GM21529 (cell line): ENCODE measurements at regions not wholly inside any gene's neighbourhood (a gene's known extent, or its start where the extent isn't known, plus 50 kb on each side); places are given as distances from the start of the nearest gene placed in this dataset.

ENCODE experiments used
- ATAC-seq: cut with Tn5 transposase; IDR thresholded peaks from one replicate; pipeline ENCODE4 v1.9.1; 2021; ENCODE audit not compliant: unreplicated experiment

DNA sequence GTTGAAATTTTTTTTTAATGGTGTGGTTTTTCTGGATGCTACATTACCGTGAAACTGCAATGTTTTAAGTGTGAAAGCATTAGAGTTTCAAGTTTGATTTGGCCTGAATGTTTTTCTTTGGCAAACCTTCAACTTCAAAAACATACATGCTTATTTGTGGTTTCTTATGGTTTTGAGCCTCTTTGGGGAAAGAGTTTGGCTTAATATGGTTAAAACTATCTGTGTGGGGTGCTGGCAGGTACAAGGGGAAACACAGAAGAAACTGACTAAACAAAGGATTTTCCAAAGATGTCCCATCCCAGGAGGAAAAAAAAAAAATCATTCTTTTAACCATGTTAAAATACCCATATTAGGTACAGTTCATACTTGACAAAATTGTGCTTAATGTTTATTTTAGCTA is 121.1 kb downstream of the HGF start:
- ATAC-seq: no peak

DNA sequence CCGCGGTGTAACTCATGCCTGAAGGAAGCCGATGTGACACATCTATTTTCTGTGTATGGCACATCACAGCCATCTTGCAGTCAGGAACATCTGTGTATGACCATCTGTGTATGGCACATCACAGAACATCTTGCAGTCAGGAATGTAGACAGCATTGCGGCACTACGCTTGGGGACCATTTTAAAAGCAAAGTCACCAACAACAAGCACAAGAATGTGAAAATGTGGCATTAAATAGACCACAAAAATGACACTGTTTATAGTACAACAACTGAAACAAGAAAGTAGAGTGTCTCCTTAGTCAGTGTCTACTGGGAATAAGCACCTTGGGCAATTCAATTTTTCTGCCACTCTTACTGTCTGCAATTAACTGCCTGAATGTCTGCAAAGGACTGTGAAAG is 124.4 kb downstream of the HGF start:
- ATAC-seq: no peak

GRCh38 chr7:81641873-81642272 is 128.0 kb downstream of the HGF start:
- ATAC-seq: no peak

DNA sequence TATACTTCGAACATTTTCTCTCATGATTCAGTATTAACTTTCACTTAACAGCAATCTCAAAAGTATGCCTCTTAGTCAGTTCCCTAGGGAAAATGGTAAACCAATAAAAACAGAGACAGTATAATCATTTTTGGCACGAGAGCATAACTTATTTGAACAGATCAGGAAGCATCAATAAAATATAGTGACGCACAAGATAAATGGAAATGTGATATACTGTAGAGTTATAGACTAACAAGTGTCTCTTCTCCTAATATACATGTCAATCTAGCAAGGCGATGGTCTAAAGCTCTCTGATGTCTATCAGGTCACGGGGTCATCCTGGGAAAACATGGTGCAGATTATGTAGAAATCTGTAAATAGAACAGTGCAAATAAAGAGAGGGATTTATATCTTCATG is 131.6 kb downstream of the HGF start:
- no peak for ATAC-seq

- no peak for ATAC-seq
These were observed 132.3 kb downstream of the HGF start for GRCh38 chr7:81637534-81637933.

- ATAC-seq: no peak
These were observed 137.4 kb downstream of the HGF start for GRCh38 chr7:81632418-81632817.

GRCh38 chr7:81630600-81630999 is 139.2 kb downstream of the HGF start:
- no peak for ATAC-seq

DNA sequence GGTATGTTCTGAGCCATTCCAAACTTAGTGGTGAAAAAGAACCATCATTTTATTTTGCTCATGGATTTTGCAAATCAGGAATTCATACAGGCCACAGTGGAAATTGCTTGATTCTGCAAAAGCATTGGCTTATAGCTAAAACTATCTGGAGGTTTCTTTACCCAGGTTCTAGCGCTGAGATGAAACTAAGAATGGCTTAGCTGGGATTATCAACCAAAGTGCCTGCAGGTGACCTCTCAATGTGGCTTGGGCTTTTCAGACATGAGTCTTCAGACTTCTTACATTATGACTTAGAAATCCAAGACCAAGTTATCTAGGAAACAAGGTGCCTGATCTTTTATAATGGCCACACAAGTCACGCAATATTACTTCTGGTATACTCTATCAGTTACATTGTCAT is 140.1 kb downstream of the HGF start:
- ATAC-seq: no peak

- no peak for ATAC-seq
These were observed 140.9 kb downstream of the HGF start for GRCh38 chr7:81628951-81629350.

DNA sequence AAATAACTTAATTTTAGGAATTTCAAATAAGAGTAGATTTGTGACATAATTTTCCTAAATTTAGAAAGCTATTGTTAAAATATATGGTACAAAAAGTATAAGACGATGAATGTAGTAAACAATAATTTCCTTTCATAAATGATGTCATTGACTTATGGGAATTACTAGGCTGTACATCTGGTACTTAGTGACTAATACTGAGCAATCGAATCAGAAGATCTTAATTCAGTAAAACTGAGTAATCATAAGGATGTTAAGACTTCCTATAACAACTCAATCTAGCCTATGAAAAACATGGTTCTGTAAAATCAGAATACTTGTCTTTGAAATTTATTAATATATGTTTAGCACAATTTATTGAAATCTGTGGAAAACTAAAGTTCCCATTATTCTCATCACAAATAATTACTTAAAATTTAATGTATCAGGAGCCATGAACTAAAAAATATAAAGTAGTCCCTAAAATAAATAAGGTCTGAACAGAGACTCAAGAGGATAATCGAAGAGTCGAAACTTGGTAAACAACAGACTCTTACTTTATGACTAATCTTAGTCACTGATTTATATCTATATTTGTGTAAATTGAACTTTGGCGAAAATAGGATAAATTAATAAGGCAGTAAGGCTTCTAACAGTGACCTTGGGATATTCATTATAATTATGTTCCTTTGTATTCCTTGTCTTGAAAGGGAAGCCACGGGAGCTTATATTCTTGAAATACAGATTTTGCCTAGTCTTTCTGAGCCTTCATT is 142.1 kb downstream of the HGF start:
- ATAC-seq: no peak

GRCh38 chr7:81626008-81626407 is 143.8 kb downstream of the HGF start:
- no peak for ATAC-seq

DNA sequence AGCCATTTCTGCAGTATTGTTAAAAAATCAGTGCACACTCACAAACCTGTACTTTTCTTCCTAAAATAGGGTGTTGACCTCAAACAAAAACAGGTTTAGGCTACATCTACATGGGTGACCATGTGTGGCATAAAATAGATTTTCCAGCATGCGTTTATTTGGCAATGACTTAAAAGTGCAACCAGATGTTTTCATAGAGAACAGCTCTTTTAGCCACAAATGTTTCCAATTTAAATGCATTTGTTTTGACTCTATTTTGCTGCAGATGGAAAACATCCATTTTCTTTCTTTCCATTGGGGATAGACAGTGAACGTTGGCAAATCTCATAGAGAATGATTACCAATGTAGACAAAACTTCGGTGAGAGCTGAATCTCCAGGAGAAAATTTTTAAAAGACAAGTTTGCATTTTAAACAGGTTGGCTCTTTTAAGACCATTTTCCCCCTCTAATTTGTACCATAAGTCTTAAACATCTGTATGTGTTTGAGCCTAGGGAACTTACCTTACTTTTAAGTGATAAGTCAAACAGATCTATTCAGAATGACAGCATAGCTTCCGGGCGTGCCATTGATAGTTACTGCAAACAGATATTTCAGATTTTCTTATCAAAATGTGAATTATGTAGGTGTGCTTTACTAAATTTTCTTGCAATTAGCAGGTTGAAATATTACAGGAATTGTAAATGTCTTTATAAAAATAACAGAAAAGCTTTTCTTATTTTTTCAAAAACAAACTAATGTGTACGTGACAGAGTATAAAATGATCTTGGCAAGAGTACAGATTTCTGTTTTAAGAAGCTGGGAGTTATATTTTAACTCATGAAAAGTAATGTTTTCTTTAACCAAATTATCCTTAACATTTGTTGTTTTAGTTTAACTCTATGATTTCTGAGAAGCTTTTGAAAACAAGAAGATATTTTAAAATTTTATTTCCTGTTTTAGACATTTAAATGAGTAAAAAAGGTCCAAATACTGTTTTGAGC is 144.9 kb downstream of the HGF start:
- no peak for ATAC-seq

GRCh38 chr7:81624021-81624592 is 145.7 kb downstream of the HGF start:
- no peak for ATAC-seq

GRCh38 chr7:81623251-81623855 is 146.5 kb downstream of the HGF start:
- no peak for ATAC-seq

GRCh38 chr7:81621893-81622292 is 148.0 kb downstream of the HGF start:
- no peak for ATAC-seq

DNA sequence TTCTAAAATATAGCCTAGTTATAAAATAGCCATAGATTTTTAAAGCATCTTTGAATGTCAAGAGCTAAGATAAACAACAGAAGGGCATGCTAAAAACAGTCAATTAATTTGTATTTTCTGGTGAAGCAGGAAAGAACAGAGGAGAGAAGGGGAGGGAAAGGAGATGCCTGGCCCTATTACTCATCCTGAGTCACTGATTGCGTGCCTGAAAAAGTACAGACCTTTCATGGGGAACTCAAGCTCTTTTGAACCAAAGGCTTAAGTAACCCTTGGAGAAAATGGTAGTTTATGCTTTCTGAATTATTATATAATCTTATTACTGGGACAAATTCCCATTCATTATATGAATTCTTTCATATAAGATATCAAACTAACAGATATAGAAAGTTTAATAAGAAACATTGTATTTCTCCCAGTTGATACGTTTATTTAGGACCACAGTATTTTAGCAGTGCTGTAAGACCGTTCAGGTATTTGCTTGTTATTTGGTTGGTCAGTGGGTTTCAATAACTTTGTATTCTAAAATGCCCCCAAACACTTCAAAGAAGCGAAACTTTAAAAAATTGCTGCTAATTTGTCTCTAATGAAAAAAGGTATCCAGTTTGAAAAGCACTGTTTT is 151.3 kb downstream of the HGF start:
- ATAC-seq: no peak

- ATAC-seq: no peak
These were observed 152.9 kb downstream of the HGF start for GRCh38 chr7:81616951-81617350.

GRCh38 chr7:81611805-81612204 is 158.0 kb downstream of the HGF start:
- ATAC-seq: no peak

DNA sequence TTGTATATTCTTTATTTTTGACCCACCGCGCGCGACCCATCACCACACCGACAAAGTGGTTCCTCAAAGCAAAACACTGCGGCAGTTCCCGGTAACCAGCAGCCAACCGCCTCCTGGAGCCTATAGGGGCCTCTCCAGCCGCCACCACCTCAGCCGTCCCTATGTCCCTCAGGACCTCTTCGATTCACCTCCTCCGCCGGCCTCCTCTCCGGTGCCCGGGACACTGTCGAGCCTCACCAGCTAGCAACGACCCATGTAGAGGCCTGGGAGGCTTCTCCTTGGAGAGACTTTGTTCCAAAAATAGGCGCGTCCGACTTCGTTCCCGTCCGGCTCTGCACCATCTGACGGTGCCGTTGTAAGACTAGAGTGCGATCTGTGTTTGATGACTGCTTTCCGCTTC is 158.8 kb downstream of the HGF start:
- no peak for ATAC-seq

DNA sequence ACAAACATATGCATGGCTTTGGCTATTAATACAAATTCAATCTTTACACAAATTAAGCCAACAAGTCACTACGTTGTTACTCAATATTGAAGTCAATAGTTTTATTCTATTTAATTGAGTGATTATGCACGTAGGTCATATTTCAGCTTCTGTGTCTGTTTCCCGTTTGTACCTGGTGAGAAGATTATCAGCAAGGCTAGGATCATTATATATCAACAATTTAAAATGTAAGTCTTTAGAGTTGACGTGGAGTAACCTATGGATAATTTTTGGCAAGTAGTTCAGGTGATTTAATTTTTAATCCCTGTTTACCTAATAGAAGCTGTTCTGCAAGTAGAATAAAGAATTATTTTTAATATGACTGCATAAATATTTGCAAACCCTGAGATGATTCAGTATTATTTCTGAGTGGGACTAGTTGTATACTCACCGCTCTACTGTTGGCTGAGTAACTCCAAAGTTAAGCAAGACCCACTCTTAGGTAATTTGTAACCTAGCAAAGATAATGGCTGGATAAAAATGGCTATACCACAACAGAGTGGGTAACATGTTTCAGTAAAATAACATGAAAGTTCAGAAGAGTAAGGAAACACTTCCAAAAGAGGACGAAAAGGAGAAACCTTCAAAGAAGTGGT is 161.0 kb downstream of the HGF start:
- ATAC-seq: no peak
